ENCODE measurements at regions not wholly inside any gene's neighbourhood (a gene's known extent, or its start where the extent isn't known, plus 50 kb on each side); places are given as distances from the start of the nearest gene placed in this dataset.

- no peak for DNase-seq
Measured at GRCh38 chr5:82800826-82801225, 276.4 kb downstream of the TMEM167A start.

GRCh38 chr5:82799361-82800077 is 277.7 kb downstream of the TMEM167A start:
- DNase-seq = no peak

GRCh38 chr5:82798676-82799075 is 278.5 kb downstream of the TMEM167A start:
- no peak for DNase-seq

GRCh38 chr5:82796643-82797416 is 280.4 kb downstream of the TMEM167A start:
- DNase-seq = no peak

GRCh38 chr5:82794876-82795275 is 282.3 kb downstream of the TMEM167A start:
- no peak for DNase-seq

GRCh38 chr5:82793808-82794419 is 283.3 kb downstream of the TMEM167A start:
- peak; percentile 53 for DNase-seq

GRCh38 chr5:82792096-82792495 is 285.1 kb downstream of the TMEM167A start:
- DNase-seq = no peak

- DNase-seq = no peak
Measured at GRCh38 chr5:82789095-82789494, 288.1 kb downstream of the TMEM167A start.

- DNase-seq = no peak
Measured at GRCh38 chr5:82786748-82787147, 290.4 kb downstream of the TMEM167A start.

- DNase-seq = no peak
Measured at GRCh38 chr5:82785882-82786509, 291.2 kb downstream of the TMEM167A start.

GRCh38 chr5:82785456-82785855 is 291.7 kb downstream of the TMEM167A start:
- no peak for DNase-seq

- DNase-seq = no peak
Measured at GRCh38 chr5:82784521-82784920, 292.7 kb downstream of the TMEM167A start.

- no peak for DNase-seq
Measured at GRCh38 chr5:82777106-82777505, 300.1 kb downstream of the TMEM167A start.

- no peak for DNase-seq
Measured at GRCh38 chr5:82772281-82772680, 304.9 kb downstream of the TMEM167A start.

- no peak for DNase-seq
Measured at GRCh38 chr5:82766206-82766605, 311.0 kb downstream of the TMEM167A start.

- DNase-seq = no peak
Measured at GRCh38 chr5:82765765-82766164, 311.4 kb downstream of the TMEM167A start.

GRCh38 chr5:82760856-82761255 is 316.3 kb downstream of the TMEM167A start:
- no peak for DNase-seq

GRCh38 chr5:82758881-82759280 is 318.3 kb downstream of the TMEM167A start:
- no peak for DNase-seq

- DNase-seq = no peak
Measured at GRCh38 chr5:82754759-82755158, 322.4 kb downstream of the TMEM167A start.

GRCh38 chr5:82754036-82754746 is 323.0 kb downstream of the TMEM167A start:
- no peak for DNase-seq

- no peak for DNase-seq
Measured at GRCh38 chr5:82753374-82753773, 323.8 kb downstream of the TMEM167A start.

- DNase-seq = no peak
Measured at GRCh38 chr5:82749461-82749820, 327.8 kb downstream of the TMEM167A start.

Data from activated CD4-positive, alpha-beta T cell treated with anti-CD3 and anti-CD28 coated beads, Interleukin-2, Interleukin-6, amounts not matched to agents 100 ng/mL and 50 ng/mL, durations not matched to agents 16 hours and 8 hours (primary cell).